Smooth muscle cell (in vitro differentiated cells): ENCODE measurements at regions not wholly inside any gene's neighbourhood (a gene's known extent, or its start where the extent isn't known, plus 50 kb on each side); places are given as distances from the start of the nearest gene placed in this dataset.

Source experiments
- DNase-seq: peaks from one replicate; lab custom pipeline; 2025; ENCODE audit not compliant: unreplicated experiment; lab: John Stamatoyannopoulos, UW
- H2AFZ ChIP-seq: fragments of 200-600 bp; sonication (generic); 2 replicates; pipeline ENCODE4 v1.6.0; 2016; ENCODE audit warnings: antibody characterized with exemption, low read depth, mild to moderate bottlenecking
- H3F3A ChIP-seq: fragments of 200-600 bp; sonication (generic); 2 replicates; pipeline ENCODE4 v1.6.0; 2017; ENCODE audit warnings: antibody characterized with exemption, low read depth
- H3K27ac ChIP-seq: fragments of 200-600 bp; sonication (generic); 2 replicates; pipeline ENCODE4 v1.5.1; 2016; ENCODE audit warnings: low read depth, mild to moderate bottlenecking
- H3K27me3 ChIP-seq: fragments of 200-600 bp; sonication (generic); 2 replicates; pipeline ENCODE4 v1.6.1; 2016; ENCODE audit warnings: low read depth, mild to moderate bottlenecking
- H3K36me3 ChIP-seq: fragments of 200-600 bp; sonication (generic); 2 replicates; pipeline ENCODE4 v1.5.1; 2016; ENCODE audit warnings: low read depth
- H3K4me1 ChIP-seq: fragments of 200-600 bp; sonication (generic); 2 replicates; pipeline ENCODE4 v1.5.1; 2016; ENCODE audit warnings: low read depth
- H3K4me2 ChIP-seq: fragments of 200-600 bp; sonication (generic); 2 replicates; pipeline ENCODE4 v1.6.0; 2016; ENCODE audit warnings: mild to moderate bottlenecking
- H3K4me3 ChIP-seq: fragments of 200-600 bp; sonication (generic); 2 replicates; pipeline ENCODE4 v1.5.1; 2016; ENCODE audit warnings: mild to moderate bottlenecking
- H3K79me2 ChIP-seq: fragments of 200-600 bp; sonication (generic); 2 replicates; pipeline ENCODE4 v1.6.0; 2016; ENCODE audit warnings: low read depth, mild to moderate bottlenecking
- H3K9ac ChIP-seq: fragments of 200-600 bp; sonication (generic); 2 replicates; pipeline ENCODE4 v1.6.0; 2016; ENCODE audit warnings: low read depth
- H3K9me3 ChIP-seq: fragments of 200-600 bp; sonication (generic); replicated peaks from 2 replicates; pipeline ENCODE4 v1.5.1; 2016; ENCODE audit warnings: low read depth
- H4K20me1 ChIP-seq: fragments of 200-600 bp; sonication (generic); 2 replicates; pipeline ENCODE4 v1.6.0; 2016; ENCODE audit warnings: low read depth
- WGBS: methylation state at CpG from one replicate; pipeline ENCODE4 v1.1.7; 2016; ENCODE audit warnings: low lambda C conversion rate; 5-methylcytosine and 5-hydroxymethylcytosine counted together
- TF ChIP-seq, protein P1 (sequence below): fragments of 200-600 bp; sonication (generic); IDR thresholded peaks from 2 replicates; pipeline ENCODE4 v1.5.1; 2017; ENCODE audit warnings: borderline replicate concordance, mild to moderate bottlenecking, antibody characterized with exemption; ENCODE audit not compliant: insufficient read depth, poor library complexity, severe bottlenecking

DNA sequence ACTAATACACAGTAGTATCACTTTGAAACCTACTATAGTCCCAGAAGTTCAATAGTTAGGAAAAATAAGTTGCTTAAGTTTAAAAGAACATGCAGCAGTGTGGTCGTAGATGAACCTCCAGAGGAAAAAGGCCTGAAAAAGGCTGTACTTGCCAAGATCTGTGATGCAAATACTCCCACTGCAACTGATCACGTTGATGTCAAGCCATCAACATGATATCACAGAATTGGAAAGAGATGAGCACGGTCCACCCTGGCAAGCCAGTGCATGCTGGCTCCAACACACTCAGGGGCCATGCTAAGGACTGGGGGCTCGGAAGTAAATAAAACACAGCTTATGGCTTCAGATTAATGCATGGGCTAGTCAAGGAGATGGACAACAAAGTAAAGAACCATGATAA lies 71.8 kb upstream of the LRCH1 start:
- no peak overlapping the region for H3K27ac ChIP-seq
- H3K4me3 ChIP-seq, result no peak overlapping the region
- no peak overlapping the region for H2AFZ ChIP-seq
- no peak for DNase-seq
- H3K9ac ChIP-seq, result no peak overlapping the region
- H3K36me3 ChIP-seq, result no peaks in the 10 kb centered on the region
- no peaks in the 10 kb centered on the region for H4K20me1 ChIP-seq
- no peaks in the 10 kb centered on the region for H3K27me3 ChIP-seq
- TF ChIP-seq, protein P1, sequence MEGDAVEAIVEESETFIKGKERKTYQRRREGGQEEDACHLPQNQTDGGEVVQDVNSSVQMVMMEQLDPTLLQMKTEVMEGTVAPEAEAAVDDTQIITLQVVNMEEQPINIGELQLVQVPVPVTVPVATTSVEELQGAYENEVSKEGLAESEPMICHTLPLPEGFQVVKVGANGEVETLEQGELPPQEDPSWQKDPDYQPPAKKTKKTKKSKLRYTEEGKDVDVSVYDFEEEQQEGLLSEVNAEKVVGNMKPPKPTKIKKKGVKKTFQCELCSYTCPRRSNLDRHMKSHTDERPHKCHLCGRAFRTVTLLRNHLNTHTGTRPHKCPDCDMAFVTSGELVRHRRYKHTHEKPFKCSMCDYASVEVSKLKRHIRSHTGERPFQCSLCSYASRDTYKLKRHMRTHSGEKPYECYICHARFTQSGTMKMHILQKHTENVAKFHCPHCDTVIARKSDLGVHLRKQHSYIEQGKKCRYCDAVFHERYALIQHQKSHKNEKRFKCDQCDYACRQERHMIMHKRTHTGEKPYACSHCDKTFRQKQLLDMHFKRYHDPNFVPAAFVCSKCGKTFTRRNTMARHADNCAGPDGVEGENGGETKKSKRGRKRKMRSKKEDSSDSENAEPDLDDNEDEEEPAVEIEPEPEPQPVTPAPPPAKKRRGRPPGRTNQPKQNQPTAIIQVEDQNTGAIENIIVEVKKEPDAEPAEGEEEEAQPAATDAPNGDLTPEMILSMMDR, result no peak
- no peaks in the 10 kb centered on the region for H3K79me2 ChIP-seq
- H3K4me1 ChIP-seq, result no peaks in the 10 kb centered on the region
- no peak overlapping the region for H3K4me2 ChIP-seq
- WGBS, result 66% methylated on average over 4 of the region's 4 CpGs
- no peaks in the 10 kb centered on the region for H3F3A ChIP-seq
- no peaks in the 10 kb centered on the region for H3K9me3 ChIP-seq

DNA sequence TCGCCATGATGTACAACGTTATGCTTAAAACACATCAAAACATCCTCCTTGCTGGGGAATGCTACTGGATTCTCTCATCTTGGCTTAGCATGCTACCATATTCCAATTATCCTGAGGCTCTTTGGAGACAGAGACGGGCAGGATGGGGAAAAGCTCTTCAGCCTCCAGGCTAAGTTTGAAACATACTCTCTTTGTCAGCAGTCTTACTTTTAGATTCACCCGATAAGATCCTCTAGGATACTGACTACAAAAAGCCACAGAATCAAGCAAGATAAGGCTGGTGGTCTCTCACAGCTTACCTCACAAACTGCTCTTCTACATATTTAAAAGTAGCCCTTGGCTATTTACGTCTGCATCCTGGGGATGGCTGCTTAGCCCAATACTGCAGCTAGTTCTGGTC lies 72.8 kb upstream of the LRCH1 start:
- Histone ChIP-seq H3K4me1 (no peaks in the 10 kb centered on the region), H3K36me3 (no peaks in the 10 kb centered on the region), H3K9me3 (no peaks in the 10 kb centered on the region), H4K20me1 (no peaks in the 10 kb centered on the region), H3K4me2 (no peak overlapping the region), H3K4me3 (no peak overlapping the region), H3F3A (no peaks in the 10 kb centered on the region), H2AFZ (no peak overlapping the region), H3K27me3 (no peaks in the 10 kb centered on the region), H3K9ac (no peak overlapping the region), H3K79me2 (no peaks in the 10 kb centered on the region), H3K27ac (no peak overlapping the region)
- DNase-seq, result no peak
- WGBS, result 54% methylated on average over 5 of the region's 5 CpGs
- TF ChIP-seq, protein P1, result no peak

DNA sequence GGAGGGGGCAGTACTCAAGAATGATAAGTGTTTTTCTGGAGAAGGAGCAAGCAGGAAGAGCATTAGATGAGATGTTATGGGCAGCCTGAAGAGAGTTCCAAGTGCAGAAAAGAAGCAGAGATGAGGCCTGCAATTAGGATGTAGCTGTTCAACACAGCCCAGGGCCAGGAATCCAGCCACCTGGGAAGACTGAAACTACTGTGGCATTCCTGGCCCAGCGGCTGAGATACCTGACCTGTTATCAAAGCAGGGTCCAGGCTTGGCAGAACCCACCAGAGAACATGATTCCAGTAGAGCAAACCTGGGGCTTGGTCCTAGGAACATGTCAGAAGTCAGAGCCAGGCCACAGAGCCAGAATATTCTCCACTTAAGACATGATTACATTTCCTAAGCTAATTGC lies 73.3 kb upstream of the LRCH1 start:
- no peaks in the 10 kb centered on the region for H3K27me3 ChIP-seq
- no peak overlapping the region for H3K4me2 ChIP-seq
- H4K20me1 ChIP-seq, result no peaks in the 10 kb centered on the region
- no peaks in the 10 kb centered on the region for H3K36me3 ChIP-seq
- no peak overlapping the region for H3K9ac ChIP-seq
- 50% methylated on average over 1 of the region's 1 CpG for WGBS
- H3K4me3 ChIP-seq, result no peak overlapping the region
- DNase-seq, result no peak
- no peaks in the 10 kb centered on the region for H3K9me3 ChIP-seq
- no peaks in the 10 kb centered on the region for H3F3A ChIP-seq
- TF ChIP-seq, protein P1, result no peak
- H3K27ac ChIP-seq, result no peak overlapping the region
- no peak overlapping the region for H2AFZ ChIP-seq
- H3K79me2 ChIP-seq, result no peaks in the 10 kb centered on the region
- H3K4me1 ChIP-seq, result no peaks in the 10 kb centered on the region

DNA sequence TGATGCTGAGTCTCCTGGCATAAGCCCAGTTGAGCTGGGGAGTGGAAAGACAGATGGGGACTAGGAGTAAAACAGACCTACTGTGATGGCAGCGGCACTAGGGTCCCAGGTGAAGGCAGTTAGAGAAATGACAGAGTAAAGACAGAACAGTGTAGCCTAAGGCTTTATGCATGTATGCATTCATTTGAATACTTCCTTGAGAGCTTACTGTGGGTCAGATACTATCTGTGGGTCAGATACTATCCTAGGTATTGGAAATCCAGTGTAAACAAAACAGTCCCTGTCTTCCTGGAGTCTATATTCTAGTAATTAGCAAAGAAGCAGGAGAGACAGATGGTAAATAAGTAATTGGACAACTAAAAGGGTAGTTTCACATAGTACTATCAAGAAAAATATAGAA lies 73.7 kb upstream of the LRCH1 start:
- no peaks in the 10 kb centered on the region for H3F3A ChIP-seq
- no peak for DNase-seq
- 68% methylated on average over 1 of the region's 1 CpG for WGBS
- no peaks in the 10 kb centered on the region for H3K9me3 ChIP-seq
- H3K4me1 ChIP-seq, result no peaks in the 10 kb centered on the region
- no peak overlapping the region for H3K4me2 ChIP-seq
- H3K4me3 ChIP-seq, result no peak overlapping the region
- no peaks in the 10 kb centered on the region for H3K36me3 ChIP-seq
- H3K27ac ChIP-seq, result no peak overlapping the region
- H3K9ac ChIP-seq, result no peak overlapping the region
- TF ChIP-seq, protein P1, result no peak
- H2AFZ ChIP-seq, result no peak overlapping the region
- H3K27me3 ChIP-seq, result no peaks in the 10 kb centered on the region
- H3K79me2 ChIP-seq, result no peaks in the 10 kb centered on the region
- no peaks in the 10 kb centered on the region for H4K20me1 ChIP-seq
